NCI-H345 treated with DMSO at 0.1 percent for 48 hours (cell line): ENCODE measurements at regions not wholly inside any gene's neighbourhood (a gene's known extent, or its start where the extent isn't known, plus 50 kb on each side); places are given as distances from the start of the nearest gene placed in this dataset.
A peak's percentile ranks its signal among the peaks of the same experiment; 100 is the strongest.
"Not testable (repeated sequence)": the region's sequence is repeated elsewhere in the genome, so short reads cannot be mapped to it uniquely, and the experiment has no call there.

ENCODE experiments used
- DNase-seq: peaks from one replicate; lab custom pipeline; 2025; ENCODE audit not compliant: unreplicated experiment; lab: John Stamatoyannopoulos, UW

DNA sequence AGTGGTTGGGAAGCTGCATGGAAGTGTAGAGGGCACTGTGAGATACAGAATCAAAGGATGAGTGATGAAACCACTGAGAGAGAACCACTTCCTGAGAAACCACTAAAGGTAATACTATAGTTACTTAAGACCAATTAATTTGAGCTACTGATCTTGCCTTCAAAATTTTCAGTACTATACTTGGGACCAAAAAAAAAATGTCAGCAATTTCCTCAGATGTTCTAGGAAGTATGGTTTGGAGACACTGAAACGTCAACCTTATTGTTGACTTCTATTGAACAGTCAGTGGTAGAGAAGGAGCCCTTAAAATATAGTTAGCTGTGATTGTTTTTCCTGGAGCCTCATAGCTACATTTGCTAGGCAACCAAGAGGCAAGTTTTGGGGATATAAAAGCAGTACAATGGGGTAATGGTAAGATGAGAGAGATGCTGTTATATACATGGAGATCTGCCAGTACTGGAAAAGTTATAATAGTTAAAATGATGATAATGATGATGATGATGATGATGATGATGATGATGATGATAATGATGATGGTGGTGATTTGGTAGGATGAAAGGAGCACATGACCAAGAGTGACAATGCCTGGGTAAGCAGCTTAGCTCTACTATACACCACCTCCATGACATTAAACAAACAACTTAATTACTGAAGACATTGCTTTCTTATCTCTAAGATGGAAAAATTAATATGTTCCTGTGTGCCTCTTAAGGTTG, 300.9 kb upstream of the G2E3 start:
- DNase-seq: no peak

DNA sequence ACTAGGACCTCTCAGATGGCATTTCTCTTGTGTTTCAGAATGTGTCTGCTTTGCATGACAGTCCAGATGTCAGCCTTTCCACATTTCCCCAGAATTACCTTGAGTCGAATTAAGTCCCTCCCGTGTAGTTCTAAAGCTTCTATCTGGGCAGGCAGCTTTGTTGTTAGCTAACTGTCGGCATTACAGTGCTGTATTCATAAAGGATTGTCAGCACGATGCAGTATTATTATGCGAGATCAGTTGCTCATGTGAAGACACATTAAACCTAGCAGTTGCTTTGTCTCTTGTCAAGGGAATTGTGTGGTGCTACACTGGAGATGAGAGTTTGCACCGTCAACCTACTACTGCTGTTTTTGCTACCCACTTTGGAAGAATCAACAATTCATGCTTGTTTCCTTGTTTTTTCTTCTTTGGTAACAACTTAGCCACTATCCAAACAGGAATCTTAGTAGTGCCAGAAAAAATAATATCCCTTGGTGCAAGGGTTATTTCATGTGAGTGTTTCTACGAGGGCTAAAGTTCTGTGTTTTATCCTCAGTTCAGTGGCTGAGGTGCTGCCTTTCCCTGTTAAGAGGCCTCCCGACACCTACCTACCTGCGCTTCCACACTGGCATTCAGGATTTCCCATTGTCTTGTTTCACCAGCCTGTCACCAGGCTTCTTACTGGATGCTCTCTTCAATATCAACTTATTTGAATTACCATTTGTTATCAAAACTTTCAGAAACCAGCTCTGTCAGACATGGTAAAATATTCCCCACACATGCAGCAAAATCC, 297.9 kb upstream of the G2E3 start:
- no peak for DNase-seq

DNA sequence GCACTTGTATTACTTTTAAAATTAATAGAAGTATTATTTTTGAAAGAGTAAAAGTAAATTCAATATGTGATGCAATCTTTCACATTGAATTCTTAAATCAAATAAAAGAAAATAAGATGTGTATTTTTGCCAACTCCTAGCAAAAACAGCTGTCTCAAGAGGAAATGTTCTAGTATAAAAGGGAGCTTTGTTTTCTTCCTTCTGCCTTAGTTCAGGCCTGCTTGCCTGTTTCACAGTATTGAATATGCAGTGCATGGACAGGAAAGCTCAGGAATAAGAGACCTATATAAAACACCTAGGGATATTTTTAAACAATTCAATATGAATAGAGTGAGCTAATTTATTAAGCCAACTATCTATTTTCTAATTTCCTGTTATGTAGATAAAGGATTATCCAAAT, 294.8 kb upstream of the G2E3 start:
- no peak for DNase-seq

DNA sequence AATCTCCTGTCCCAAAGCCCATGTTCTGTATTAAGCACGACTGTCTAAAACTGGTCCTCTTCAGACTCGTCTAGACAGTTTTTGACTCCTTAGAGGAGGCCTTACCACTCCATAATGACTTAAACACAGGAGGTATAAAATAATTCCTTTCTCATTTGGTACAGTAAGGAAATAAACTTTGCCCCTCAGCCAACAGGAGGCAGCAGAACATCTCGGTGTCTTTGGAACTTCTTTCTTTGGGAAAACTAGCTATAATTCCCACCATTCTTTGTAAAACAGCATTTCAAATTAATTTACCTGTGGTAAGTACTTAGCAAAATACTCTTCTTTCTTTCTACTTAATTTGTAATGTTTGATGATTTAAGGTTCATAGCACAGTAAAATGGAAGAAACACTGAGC, 292.7 kb upstream of the G2E3 start:
- no peak for DNase-seq

DNA sequence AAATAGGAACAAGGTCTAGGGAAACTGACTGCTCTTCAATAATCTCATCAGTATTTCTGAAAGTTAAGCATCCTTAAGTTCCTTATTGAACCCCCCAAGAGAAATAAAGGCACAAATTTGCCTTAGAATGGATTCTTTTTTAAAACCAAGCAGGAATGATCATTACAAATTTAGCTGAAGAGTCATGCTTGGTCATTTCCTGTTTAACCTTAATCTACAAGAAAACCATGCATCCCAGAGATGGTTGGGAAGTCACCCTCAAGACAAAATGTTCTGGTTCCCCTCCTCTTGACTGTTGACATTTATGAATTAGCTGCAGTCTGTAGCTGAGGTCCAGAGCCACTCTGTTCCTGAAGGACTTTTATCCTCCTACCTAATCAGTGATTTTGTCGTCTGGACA, 291.8 kb upstream of the G2E3 start:
- no peak for DNase-seq

DNA sequence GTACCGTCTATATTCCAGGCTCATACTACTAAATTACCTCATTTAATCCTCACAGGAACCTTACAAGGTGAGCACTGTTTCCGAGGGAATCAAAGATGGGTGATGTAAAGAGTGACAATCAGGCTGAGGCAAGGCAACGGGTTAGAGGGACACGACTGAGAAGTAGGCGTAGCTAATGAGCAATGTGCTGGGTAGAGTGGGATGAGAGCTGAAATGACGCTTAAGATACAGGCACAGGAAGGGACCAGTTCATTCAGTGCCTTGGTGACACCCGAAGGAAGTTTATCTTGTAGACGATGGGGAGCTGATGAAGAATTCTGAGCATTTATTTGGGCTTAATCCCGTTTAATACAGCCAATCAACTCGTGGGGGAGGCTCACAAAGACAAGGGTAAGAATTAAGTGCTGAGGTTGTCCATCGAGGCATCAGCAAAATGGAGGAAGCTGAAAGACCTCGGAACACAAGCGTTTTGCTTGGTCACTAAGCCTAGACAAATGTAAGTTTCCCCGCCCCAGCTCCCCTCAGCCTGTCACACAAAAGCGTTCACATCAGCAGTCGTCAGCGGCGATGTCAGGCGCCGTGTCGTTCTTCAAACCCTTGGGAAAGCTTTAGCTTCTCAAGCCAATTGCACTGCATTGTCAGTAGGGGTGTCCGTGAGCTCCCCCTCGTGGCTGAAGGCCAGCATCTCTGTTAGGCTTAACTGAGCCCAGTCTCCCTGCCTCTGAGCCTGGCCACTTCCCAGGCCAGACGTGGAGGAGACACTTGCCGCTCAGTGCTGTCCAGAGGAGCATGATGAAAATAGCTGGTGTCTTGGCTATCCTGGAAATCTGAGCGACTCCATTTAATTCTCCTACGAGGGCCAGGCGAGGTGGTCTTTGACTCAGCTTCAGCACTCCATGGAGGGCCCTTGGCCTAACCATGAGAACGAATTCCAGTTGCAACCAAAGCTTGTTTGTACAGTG, 288.5 kb upstream of the G2E3 start:
- no peak for DNase-seq

DNA sequence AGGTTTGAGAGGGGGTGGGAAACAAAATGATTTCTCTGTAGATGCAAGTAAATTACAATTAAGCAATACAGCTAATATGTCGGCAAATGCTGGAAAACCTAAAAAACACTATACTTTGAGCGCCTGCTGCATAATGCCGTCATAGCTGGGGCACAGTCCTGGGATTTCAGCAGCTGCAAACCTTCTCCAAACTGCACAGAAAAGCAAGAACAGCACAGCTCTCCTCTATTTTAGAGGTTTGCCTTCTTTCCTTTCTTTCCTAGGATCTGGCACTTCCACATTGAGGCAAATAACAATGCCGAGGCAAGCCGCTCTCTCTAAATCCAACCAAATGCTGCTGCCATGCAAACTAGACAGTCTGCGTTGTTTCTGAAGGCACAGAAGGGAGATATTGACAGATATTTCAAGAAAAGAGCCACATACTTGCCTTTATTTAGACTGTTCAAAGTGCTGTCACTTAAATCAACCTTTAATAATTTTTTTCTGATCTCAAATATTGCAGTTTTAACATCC, 287.1 kb upstream of the G2E3 start:
- no peak for DNase-seq

DNA sequence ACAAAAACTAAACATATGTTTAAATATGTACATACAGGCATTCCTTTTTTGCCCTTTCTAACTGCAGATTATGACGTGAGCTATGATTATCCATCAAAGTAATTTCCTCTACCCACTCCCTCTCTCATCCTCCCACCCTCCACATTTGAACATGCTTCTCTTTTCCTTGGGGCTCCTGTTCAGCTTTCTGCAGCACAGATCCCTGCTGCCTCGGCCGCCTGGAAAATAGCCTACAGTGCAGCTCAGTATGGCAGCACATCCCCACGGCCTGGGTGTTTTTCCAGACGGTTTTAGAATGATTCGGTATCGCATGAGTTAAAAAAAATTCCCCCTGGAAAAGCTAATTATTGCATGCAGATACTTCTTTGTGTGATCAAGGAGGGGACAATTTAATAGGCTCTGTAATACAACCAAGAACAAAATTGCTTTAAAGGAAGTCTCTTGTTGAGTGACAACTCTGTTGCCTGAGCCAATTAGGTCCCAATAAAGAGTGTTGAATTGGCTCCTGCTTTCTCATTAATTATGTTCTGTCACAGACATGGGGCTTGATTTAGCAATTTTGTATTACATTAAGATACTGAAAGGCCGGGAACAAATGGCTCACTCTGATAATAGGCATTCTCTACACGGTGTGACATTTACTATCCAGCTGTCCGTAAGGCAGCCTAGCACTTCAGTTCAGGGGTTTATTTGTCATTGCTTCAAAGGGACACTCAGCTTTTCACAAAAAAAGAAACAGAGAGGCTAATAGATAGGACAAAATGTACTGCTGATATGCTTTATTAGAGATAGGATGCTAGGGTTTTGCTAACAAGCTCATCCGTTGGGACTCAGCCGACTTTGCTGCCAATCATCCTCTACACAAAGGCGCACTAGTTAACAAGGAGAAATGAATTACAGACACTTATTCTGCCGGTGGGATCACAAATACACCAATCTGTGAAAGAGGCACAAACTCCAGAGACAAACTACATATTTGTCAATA, 285.8 kb upstream of the G2E3 start:
- no peak for DNase-seq

DNA sequence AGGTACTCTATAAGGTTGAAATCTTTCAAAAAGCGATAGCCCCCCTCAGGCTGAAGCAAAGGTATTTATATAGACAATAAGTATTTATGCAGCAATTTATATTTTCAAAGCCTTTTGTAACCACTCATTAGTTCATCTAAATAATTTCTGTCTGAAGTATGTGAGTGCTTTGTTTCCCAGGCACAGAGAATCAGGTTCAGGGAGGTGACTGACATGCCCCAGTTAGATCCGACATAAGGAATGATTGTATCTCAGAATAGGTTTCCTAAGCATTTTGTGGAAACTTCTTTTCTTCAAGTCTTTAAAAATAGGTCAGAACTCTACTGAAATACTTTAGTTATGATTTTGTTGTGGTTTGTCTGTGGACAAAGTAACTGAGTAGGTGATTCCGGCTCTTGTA, 283.4 kb upstream of the G2E3 start:
- no peak for DNase-seq

DNA sequence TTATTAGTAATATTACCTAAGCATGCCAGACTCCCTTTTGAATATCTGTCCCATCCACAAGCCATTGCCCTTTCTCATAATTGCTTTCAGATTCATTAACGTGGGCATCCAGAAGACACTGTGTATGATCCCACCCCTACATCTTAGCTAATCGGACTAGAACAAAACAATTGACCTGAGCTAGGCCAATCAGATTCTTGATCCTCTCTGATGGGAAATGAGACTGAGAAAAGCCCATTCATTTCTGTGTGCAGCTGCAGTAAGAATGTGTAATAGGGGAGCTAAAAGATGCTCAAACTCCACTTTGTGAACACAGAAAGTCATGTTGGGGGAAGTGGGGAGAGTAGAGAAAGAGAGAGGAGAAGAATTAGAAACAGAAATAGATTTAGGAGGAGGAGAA, 281.7 kb upstream of the G2E3 start:
- no peak for DNase-seq

DNA sequence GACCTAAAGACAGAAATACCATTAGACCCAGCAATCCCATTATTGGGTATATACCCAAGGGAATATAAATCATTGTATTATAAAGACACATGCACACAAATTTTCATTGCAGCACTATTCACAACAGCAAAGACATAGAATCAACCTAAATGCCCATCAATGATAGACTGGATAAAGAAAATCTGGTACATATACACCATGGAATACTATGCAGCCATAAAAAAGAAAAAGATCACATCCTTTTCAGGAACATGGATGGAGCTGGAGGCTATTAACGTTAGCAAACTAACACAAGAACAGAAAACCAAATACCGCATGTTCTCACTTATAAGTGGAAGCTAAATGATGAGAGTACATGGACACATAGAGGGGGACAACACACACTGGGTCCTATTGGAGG, 280.1 kb upstream of the G2E3 start:
- DNase-seq: not testable (repeated sequence)

DNA sequence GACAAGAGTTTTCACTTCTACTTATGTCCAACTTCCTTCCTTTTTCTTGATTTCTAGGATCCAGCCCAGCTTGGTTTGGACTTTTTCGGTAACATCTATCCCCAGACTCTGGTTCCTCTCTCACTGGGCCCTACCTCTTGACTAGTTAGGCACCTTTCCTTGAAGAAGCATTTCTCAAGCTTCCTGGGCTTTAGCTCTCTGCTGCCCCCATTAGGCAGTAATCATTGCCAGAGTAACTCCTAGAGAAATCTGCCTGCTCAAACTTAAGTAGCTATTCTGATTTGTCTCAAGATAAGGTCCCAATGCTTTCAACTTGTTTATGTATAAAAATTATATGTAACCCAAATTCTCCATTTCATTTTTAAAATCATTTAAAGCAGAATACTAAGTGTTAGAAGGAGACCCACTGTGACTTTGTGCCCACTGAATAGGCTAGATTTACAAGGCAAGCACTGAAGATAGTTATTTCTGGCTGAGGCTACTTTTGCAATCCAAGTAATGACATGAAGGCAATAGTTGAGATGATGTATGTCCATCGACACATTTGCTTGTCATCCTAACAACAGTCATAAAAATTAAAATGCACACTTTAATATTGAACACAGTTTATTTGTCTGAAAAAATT, 275.0 kb upstream of the G2E3 start:
- no peak for DNase-seq

DNA sequence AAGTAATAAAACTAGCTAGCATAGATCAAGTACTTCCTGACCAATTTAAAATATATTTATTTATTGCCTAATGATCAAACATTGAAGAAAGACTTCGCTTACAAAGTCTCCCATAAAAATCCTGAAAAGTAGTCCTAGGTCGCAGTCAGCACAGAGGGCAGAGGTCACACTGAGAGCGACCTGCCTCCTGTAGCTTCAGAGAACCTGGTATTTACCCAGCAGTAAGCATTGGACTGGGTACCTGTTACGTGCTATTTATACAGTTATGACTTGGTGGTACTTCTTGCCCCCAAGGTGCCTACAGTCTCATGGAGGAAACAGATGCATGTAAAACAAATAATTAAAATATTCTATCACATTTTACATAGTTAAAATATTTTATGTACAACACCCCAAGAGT, 274.1 kb upstream of the G2E3 start:
- no peak for DNase-seq

DNA sequence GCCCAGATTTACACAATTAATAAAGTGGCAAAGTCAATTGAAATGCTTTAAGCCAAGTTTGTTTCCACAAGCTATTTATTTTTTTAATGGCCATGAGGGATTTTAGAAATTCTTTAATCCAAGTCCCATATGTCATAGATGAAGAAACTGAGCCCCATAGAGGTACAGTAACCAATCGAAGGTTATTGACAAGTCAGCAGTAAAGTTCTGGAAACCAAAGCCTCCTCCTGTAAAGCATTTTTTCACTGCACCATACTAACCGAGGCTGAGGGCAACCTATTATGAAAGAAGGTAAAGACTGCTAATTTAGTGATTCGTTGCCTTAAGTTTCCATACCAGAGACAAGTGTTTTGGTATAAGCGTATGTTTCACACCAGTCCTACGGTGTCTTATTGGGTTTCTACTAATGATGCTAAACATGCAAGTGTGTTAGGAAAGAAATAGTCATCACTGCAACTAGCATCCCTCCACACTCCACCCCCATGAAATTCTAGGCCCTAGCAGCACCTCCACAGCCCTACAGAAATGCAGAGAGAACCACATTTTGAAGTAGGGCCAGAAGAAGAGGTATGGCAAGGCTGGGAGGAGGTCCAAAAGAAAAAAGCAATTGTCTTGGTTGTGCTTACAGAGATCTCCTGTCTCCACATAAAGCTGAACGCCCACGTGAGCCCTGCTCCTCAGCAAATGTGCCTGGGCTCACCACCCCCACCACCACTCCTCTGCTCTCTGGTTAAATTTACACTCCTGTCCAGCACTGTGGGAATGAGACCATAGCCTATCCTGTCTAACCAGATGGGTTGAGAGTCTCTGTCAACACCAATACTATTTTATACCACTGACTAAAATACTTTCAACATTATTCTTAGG, 271.1 kb upstream of the G2E3 start:
- no peak for DNase-seq

DNA sequence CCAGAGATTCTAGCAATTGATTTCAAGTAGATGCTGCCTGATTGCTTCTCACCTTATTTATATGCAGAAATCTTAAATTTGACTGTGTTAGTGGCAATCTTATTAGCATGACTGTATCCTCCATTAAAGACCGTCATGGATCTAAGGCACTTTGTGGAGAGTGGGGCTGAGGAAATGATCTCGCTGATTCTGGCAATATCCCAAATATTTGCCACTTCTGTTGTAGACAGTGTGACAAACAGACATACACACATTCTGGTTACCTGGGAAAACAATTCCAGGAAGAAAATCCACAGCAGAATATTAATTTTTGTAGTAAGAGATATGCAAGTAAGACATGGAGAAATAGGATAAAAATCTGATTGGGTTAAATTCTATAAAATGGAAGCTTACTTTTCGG, 269.0 kb upstream of the G2E3 start:
- no peak for DNase-seq

DNA sequence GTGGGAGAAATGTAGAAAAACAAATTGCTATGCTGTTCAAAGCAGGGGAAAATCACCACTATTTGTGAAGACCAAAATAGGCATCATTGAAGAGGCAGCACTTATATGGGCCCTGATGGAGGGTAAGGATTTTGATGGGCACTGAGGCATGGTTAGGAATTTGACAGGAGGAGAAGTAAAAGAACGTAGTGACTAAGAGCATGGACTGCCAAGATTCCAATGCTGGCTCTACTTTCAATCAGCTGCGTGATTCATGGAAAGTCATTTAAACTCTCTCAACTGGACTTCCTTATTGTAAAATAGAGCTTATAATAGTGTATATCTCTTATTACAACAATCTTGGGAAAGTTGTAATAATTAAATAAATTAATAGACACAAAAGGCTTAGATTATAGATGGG, 267.7 kb upstream of the G2E3 start:
- no peak for DNase-seq

DNA sequence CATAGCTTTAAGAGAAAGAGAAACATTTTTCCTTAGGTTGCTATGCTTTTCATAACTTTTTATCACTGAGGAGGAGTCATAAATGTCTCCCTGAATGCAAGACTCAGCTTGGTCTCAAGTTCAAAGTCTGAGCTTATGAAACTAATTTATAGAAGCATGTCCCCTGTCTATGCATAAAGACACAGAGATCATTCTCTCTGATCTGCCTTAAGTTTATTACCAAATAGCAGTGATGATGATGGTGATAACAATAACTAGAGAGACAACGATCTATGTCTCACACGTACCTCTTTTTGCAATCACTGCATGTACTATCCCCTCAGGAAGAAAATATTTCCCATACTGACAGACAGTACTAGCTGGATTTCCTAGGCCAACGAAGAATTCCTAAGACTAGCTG, 266.4 kb upstream of the G2E3 start:
- no peak for DNase-seq

DNA sequence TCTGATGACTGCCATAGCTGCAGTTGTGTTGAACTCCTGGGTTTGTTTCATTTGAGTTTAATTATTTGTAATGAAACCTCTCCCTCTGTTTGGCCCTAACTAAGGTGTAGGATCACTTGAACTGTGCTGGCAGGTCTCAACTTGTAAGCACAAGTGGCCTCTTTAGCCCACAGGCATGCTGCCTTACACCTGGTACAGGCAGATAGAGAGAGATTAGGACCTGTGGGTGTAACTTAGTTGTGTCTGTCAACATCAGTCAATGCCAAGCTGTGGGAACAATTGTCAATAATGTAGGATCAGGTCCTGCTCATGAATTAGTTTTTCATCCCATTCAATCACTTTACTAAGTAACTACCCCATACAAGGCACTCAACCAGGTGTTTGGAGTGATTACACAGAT, 263.0 kb upstream of the G2E3 start:
- peak; percentile 91 for DNase-seq

DNA sequence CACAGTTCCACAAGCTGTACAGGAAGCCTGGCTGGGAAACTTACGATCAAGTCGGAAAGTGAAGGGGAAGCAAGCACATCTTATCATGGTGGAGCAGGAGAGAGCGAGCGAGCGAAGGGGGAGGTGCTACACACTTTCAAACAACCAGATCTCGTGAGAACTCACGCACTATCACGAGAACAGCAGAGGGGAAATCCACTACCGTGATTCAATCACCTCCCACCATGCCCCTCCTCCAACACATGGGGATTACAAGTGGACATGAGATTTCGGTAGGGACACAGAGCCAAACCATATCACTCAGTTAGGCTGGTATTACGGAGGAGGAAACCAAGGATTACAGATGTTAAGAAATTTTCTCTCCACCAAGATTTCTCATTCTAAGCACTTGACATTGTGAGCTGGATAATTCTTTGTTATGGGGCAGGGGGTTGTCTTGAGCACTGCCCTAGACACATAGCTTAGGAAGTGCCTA, 262.0 kb upstream of the G2E3 start:
- DNase-seq: no peak
